ENCODE measurements at regions not wholly inside any gene's neighbourhood (a gene's known extent, or its start where the extent isn't known, plus 50 kb on each side); places are given as distances from the start of the nearest gene placed in this dataset.

- no peak for DNase-seq
Measured at GRCh38 chr21:35138665-35139381, 89.7 kb upstream of the RUNX1 start.

GRCh38 chr21:35136586-35137219 is 87.6 kb upstream of the RUNX1 start:
- no peak for DNase-seq

GRCh38 chr21:35136106-35136505 is 87.0 kb upstream of the RUNX1 start:
- no peak for DNase-seq

GRCh38 chr21:35135481-35135880 is 86.4 kb upstream of the RUNX1 start:
- no peak for DNase-seq

GRCh38 chr21:35134309-35134708 is 85.2 kb upstream of the RUNX1 start:
- no peak for DNase-seq

GRCh38 chr21:35128536-35128935 is 79.4 kb upstream of the RUNX1 start:
- DNase-seq, result no peak

- DNase-seq, result no peak
Measured at GRCh38 chr21:35127851-35128250, 78.7 kb upstream of the RUNX1 start.

GRCh38 chr21:35127026-35127425 is 77.9 kb upstream of the RUNX1 start:
- no peak for DNase-seq

GRCh38 chr21:35120631-35121180 is 71.6 kb upstream of the RUNX1 start:
- no peak for DNase-seq

- DNase-seq, result no peak
Measured at GRCh38 chr21:35119501-35120047, 70.5 kb upstream of the RUNX1 start.

- DNase-seq, result no peak
Measured at GRCh38 chr21:35116777-35117176, 67.7 kb upstream of the RUNX1 start.

GRCh38 chr21:35113064-35113463 is 64.0 kb upstream of the RUNX1 start:
- no peak for DNase-seq

- DNase-seq, result no peak
Measured at GRCh38 chr21:35111321-35111930, 62.3 kb upstream of the RUNX1 start.

- no peak for DNase-seq
Measured at GRCh38 chr21:35108887-35109286, 59.8 kb upstream of the RUNX1 start.

- no peak for DNase-seq
Measured at GRCh38 chr21:35107520-35107919, 58.4 kb upstream of the RUNX1 start.

GRCh38 chr21:35106246-35106835 is 57.2 kb upstream of the RUNX1 start:
- no peak for DNase-seq

GRCh38 chr21:35102488-35103371 is 53.6 kb upstream of the RUNX1 start:
- DNase-seq, result peak; percentile 21

GRCh38 chr21:35100349-35100811 is 51.3 kb upstream of the RUNX1 start:
- no peak for DNase-seq

GRCh38 chr21:35099310-35099709 is 50.2 kb upstream of the RUNX1 start:
- no peak for DNase-seq
